Adrenal gland (tissue), 5 donors: ENCODE measurements at regions not wholly inside any gene's neighbourhood (a gene's known extent, or its start where the extent isn't known, plus 50 kb on each side); places are given as distances from the start of the nearest gene placed in this dataset.

Experiments
- POLR2A ChIP-seq, 2 donors: fragments of 450-650 bp; IDR thresholded peaks; one replicate each; pipeline ENCODE4 v1.6.1; 2017; ENCODE audit warnings: antibody characterized with exemption in 2 of 2, mild to moderate bottlenecking in 2 of 2, moderate library complexity in 1 of 2
- TF ChIP-seq, protein P1 (sequence below), 6 experiments: fragments of 450-650 bp in 4 of 6; fragments of 200-600 bp in 2 of 6; sonication (generic) in 1 of 6; IDR thresholded peaks; 1 replicate in 5 of 6; 2 replicates in 1 of 6; pipeline versions ENCODE4 v1.5.1 to v1.8.0; 2016 to 2021; ENCODE audit warnings: antibody characterized with exemption in 6 of 6, mild to moderate bottlenecking in 2 of 6, moderate library complexity in 1 of 6
- donor health status: DM: no; HTN: no; CAD: no.

DNA sequence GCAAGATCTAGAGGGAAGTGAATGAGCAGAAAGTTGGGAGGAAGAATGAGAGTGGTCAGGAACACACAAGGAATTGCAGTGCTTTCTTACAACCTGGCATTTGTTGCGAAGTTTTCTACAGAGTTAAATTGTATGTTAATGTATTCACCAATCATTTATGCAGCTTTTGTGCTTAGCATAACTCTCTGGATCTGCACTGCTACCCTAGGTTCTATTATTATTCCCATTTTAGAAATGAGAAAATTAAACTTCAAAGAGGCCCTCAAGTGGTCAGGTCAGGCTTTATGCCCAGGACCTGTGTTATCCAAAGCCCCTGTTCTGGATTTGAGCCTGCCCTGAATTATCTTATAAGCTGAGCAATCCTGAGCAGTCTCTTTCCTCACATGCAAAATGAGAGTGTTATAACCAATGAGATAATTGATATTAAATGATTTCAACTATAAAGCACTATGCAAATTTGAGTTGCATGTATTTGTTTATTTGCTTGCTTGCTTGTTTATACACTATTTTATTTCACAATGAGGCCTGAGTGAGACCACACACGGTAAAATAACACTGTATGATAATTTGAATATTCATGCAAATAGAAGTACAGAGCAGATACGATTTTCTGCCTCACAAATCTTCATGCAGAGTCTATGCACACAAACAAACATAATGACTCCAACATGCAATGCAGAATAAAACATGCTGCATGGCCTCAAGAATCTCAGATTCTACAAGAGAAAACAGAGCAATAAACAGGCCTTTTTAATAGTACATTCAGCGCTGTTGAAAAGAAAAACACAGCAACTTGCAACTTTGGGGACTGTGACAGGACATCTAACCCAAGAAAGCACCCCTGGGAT lies 323.0 kb downstream of the PLPP3 start:
- TF ChIP-seq, protein P1, sequence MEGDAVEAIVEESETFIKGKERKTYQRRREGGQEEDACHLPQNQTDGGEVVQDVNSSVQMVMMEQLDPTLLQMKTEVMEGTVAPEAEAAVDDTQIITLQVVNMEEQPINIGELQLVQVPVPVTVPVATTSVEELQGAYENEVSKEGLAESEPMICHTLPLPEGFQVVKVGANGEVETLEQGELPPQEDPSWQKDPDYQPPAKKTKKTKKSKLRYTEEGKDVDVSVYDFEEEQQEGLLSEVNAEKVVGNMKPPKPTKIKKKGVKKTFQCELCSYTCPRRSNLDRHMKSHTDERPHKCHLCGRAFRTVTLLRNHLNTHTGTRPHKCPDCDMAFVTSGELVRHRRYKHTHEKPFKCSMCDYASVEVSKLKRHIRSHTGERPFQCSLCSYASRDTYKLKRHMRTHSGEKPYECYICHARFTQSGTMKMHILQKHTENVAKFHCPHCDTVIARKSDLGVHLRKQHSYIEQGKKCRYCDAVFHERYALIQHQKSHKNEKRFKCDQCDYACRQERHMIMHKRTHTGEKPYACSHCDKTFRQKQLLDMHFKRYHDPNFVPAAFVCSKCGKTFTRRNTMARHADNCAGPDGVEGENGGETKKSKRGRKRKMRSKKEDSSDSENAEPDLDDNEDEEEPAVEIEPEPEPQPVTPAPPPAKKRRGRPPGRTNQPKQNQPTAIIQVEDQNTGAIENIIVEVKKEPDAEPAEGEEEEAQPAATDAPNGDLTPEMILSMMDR (IDR thresholded peaks at IDR 0.05) = no peak
- TF ChIP-seq POLR2A (IDR thresholded peaks at IDR 0.05) = no peak
